Stimulated activated CD4-positive, alpha-beta T cell treated with anti-CD3 and anti-CD28 coated beads, Interleukin-4, amount 100 ng/mL, for 48 hours (primary cell): ENCODE measurements at regions not wholly inside any gene's neighbourhood (a gene's known extent, or its start where the extent isn't known, plus 50 kb on each side); places are given as distances from the start of the nearest gene placed in this dataset.
"Not testable (repeated sequence)": the region's sequence is repeated elsewhere in the genome, so short reads cannot be mapped to it uniquely, and the experiment has no call there.

Experiments used
- DNase-seq, 2 donors: peaks; one replicate each; pipeline ENCODE4 v3.0.0-alpha.2; 2020; ENCODE audit warnings: low read depth in 2 of 2

DNA sequence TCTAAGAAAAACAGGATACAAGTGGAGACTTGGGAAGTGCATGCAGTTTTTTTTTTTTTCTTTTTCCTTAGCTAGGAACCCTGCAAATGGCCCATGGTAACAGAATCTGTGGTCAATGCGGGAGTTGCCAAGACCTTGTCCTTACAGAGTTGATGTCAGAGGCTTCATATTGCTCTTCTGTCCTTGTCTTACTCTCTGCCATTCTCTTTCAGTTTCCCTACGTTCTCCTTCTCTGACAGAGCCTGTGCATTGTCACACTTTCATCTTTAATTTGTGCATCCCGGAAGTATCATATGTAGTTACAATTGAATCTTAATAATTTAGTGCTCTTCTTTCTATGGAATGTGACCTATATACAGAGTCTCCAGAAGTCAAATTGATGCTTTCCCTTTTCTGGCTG, 986.9 kb downstream of the TMEM121 start:
- DNase-seq: no peak

DNA sequence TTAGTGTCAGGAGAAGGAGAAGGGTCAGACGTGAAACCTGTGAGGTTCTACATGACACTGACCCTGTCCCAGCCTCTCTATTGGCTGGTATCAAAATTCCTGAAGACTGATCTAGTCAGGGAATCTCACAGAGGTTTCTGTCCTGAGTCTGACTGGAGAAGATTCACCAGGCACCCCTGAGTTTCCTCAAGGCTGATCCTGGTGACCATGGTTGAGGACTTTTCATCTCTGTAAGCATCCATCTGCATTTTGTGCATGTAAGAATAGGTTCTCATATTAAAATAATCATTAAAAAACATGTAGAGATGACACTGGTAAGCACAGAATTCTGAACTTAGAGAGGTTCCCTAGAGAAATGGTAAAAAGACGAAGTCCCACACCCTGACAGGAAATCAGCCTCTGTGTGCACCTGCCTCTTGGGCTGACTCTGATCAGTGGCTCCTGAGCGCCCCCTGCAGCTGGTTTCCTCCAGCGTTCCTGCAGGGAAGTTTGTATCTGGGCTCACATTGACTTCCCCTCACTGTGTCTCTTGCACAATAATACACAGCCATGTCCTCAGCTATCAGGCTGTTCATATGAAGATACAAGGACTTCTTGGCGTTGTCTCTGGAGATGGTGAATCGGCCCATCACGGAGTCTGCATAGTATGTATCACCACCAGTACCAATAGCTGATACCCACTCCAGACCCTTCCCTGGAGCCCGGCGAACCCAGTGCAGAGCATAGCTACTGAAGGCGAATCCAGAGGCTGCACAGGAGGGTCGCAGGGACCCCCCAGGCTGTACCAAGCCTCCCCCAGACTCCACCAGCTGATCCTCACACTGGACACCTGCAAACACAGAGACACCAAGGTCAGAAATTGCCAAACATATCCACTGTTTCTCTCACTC, 991.9 kb downstream of the TMEM121 start:
- DNase-seq: peak; percentile 83 to 90

DNA sequence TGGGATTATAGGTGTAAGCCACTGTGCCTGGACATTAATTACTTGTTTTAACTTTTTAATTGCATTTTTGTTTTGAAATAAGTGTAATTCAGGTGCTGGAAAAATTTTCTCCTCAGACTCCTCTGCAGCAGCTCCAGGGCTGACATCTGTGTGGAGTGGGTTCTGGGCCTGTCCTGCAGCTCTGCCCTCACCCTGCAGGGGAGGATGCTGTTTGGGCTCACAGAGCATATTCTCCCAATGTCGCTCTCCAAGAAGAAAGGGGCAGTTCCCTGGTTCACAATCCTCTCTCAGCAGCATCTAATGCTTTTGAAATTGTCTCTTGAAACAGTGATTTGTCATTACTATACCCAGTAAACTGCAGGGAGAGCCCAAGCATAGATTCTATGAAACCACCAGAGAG, 995.7 kb downstream of the TMEM121 start:
- not testable (repeated sequence) for DNase-seq

DNA sequence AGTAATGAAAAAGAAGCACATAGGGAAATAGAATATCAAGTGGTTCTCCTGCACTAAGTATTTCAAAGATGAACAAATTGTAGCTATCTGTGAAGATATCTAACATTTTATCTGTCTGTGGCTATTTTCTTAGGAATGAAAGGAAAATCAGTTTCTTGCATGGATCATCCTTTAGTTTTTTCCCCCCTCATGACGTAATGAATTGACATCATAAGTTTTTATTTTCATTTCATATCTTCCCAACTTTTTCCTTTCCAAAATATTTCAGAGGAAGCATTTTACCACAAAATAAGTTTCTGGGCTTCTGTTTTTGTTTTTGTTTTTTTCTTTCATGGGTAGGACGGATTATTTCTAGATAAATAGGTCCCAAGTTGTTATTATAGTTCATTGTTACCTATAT, 996.6 kb downstream of the TMEM121 start:
- DNase-seq: no peak

DNA sequence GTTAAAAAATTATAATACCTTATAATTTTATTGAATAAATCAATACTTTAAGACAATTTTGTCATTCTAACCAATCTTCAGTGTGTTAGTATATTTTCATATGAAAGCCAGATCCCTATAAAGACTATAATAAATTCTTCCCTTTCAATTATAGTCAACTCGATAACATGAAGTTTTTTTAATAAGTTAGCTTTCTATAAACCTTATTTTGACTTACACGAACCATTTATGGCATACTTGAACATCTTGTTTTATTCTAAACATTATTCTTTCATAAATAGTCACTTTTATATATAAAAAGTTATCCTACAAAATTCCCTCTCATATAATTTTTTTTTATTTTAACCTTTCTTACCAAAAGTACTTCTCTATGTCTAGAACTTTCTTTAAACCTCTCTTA, 1002.3 kb downstream of the TMEM121 start:
- no peak for DNase-seq

DNA sequence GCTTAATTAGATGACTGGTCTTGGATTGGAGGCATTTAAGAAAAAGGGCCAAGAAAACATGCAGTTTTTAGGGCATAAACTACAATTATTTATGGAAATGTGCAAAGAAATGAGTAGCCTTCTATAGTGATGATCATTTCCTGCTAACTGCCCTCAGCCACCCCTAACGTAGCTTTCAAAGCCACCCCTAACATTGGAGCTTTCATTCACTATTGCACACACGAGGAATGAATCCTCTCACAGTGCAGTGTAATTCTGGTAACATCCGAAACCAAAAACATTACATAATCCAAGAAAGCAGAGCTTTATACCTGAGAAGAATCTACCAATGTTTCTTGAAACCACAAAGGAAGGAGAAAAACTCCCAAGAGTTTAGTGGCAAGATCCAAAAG, 1003.6 kb downstream of the TMEM121 start:
- DNase-seq: no peak

DNA sequence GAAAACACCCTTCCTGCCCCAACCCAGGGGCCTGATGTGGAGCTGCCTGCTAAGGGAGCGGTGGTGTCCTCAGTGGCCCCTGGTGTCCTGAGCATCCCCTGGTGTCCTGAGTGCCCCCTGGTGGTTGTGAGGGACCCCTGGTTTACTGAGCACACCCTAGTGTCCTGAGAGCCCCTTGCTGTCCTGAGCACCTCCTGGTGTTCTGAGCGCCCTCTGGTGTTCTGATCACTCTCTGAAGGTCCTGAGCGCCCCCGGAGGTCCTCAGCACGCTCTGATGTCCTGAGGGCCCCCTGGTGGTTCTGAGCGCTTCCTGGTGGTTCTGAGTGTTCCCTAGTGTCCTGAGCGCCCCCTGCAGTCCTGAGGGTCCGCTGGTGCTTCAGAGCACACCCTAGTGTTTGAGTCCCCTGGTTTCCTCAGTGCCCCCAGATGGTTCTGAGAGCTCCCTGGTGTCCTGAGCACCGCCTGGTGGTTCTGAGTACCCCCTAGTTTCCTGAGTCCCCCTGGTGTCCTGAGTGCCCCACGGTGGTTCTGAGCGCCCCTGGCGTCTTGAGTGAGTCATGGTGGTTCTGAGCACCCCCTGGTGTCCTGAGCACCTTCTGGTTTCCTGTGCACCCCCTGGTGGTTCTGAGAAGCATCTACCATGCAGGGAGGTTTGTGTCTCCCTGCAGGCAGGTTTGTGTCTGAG, 1004.2 kb downstream of the TMEM121 start:
- peak; percentile 35 to 41 for DNase-seq

DNA sequence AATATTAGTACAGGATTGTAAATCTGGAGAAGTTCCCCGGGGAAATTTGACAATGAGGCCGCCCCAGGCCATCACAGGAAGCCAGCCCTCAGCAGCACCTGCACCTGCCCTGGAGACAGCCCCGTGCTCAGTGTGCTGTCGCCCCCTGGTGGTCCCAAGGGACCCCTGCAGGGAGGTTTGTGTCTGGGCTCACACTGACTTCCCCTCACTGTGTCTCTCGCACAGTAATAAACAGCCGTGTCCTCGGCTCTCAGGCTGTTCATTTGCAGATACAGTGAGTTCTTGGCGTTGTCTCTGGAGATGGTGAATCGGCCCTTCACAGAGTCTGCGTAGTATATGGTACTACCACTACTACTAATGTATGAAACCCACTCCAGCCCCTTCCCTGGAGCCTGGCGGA, 1011.2 kb downstream of the TMEM121 start:
- not testable (repeated sequence) for DNase-seq

DNA sequence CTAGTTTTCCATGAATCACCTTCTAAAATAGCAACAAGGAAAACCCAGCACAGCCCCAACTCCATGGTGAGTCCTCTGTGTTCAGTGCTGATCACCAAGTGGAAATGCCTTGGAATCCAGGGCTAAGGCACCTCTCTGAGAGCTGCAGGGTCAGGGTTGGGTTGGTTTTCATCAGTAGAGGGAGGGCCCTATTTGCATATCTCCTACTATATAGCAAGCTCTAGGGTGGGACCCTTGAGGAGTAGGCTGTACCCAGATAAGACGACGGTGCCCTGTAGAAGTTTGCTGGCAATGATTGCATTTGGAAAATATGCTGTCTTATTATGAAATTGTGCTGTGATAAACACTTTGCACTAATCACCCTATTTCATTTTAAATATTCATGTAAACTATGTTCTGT, 1011.8 kb downstream of the TMEM121 start:
- DNase-seq: no peak

DNA sequence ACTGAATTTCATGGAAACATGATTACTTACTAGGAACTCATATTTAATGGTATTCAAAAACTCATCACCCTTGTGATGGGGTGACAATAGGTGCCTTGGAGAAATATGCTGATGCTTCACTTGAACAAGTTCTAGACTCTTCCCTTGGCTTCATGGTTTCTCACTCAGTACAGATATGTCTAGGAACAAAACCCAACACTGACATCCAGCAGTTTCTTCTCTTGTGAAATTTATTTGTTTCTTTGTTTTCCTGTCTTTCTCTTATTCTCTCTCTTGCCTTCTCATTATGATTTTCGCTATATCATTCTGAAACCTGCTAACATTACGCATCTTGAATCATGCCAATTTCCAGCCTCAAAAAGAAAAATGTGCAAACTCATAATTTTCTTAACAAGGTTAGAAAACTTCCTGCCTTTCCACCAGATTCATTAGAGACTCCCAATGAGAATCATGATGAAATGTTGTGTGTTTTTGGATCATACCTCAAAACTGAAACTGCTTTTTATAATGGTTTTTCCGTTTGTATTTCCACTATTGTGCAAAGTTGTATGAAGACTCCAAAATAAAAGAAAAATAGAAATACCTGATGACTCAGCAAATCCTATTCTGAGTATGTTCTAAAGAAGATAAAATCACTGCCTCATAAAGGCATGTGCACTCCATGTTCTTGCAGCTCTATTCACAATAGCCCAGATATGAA, 1021.5 kb downstream of the TMEM121 start:
- DNase-seq: no peak

DNA sequence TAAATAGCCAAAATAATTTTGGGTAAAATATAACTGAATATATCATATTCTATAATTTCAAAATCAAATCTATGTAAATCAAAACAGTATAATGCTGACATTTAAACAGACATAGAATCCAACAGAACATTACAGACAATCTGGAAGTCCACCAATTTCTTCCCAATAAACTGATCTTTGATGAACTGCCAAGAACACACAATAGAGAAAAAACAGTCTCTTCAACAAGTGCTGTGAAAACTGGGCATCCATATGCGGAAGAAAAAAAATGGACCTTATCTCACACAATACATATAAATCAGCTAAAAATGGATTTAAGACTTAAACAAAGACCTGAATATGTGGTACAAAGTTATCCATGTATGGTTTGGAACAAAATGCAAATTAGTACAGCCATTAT, 1022.7 kb downstream of the TMEM121 start:
- no peak for DNase-seq

DNA sequence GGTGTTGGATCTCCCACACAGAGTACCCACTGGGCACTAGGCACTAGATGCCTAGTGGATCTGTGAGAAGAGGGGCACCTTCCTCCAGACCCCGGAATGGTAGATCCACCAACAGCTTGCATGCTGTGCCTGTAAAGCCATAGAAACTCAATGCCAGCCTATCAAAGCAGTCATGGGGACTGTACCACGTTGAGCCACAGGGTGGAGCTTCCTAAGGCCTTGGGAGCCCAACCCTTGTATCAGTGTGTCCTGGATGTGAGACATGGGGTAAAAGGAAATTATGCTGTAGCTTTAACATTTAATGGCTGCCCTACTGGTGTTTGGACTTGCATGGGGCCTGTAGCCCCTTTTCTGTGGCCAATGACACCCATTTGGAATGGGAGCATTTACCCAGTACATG, 1024.9 kb downstream of the TMEM121 start:
- DNase-seq: no peak

DNA sequence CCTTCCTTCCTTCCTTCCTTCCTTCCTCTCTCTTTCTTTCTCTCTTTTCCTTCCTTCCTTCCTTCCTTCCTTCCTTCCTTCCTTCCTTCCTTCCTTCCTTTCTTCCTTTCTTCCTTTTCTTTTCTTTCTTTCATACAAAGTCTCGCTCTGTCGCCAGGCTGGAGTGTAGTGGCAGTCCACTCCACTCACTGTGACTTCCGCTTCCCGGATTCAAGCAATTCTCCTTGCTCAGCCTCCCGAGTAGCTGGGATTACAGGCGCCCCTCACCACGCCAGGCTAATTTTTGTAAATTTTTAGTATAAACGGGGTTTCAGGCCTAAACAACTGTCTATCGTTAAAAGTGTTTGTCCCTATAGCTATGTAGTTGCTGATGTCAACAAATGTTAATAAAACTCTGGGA, 1029.8 kb downstream of the TMEM121 start:
- not testable (repeated sequence) for DNase-seq

DNA sequence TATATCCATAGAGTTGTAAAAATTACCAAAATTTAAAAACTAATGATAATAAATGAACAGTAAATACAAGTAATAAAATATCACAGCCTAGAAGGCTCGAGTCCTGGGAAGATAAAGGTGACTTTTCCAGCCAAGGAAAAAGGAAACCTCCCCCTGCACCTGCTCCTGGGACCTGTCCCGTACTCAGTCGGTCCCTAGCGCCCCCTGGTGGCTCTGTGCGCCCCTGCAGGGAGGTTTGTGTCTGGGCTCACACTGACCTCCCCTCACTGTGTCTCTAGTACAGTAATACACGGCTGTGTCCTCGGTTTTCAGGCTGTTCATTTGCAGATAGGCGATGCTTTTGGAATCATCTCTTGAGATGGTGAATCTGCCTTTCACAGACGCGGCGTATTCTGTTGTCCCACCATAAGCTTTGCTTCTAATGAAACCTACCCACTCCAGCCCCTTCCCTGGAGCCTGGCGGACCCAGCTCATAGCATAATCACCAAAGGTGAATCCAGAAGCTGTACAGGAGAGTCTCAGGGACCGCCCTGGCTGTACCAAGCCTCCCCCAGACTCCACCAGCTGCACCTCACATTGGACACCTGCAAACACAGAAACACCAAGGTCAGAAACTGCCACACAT, 1030.4 kb downstream of the TMEM121 start:
- peak; percentile 73 to 85 for DNase-seq

DNA sequence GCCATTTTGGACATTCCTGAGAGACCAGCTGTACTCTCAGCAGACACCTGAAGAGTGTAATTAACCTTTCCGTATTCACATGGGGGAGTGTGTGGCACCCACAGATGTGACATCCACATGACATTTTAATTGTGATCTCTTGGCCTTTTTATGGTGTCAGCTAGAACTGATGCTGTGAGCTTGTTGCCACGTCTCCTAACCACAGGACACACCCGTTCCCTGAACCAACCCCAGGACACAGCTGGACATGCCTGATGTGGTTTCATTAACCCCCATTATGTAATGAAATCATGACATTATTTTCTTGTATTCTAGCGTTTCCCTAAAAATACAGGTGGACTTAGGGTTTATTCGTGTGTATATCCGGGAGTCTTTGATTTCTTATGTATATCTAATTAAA, 1036.1 kb downstream of the TMEM121 start:
- no peak for DNase-seq

DNA sequence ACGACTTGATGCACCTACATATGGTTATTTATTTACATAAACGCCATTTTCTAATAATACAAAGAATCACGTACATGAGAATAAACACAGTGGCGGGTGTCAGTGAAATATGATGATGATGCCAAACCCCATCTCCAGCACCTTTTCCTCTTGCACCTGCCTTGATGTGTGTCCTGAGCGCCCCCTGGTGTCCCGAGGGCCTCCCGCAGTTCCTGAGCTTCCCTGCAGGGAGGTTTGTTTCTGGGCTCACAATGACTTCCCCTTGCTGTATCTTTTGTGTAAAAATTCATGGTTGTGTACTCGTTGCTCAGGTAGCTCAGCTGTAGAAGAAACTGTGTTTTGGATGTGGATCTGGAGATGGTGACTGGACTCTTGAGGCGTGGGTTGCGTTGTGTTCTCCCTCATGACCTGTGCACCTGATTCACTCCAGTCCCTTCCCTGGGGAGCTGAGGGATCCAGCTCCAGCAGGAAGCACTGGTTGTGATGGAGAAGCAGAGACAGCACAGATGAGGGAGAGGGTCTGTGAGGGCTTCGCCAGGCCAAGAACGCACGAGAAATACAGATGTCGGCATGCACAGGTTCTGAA, 1037.8 kb downstream of the TMEM121 start:
- peak; percentile 61 to 62 for DNase-seq

DNA sequence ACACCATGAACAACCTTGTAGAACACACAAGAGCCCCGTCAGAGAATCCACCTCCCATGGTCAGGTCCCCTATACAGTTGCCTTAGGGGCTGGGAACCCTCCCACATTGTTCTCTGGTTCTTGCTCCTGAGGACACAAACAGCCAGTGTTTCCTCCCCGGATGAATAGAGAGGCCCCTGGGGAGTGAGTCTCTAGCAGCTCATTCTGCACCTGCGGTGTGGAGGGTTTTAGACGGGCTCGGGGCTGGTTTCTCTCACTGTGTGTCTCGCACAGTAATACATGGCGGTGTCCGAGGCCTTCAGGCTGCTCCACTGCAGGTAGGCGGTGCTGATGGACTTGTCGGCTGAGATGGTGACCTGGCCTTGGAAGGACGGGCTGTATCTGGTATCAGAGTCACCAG, 1052.1 kb downstream of the TMEM121 start:
- no peak for DNase-seq

DNA sequence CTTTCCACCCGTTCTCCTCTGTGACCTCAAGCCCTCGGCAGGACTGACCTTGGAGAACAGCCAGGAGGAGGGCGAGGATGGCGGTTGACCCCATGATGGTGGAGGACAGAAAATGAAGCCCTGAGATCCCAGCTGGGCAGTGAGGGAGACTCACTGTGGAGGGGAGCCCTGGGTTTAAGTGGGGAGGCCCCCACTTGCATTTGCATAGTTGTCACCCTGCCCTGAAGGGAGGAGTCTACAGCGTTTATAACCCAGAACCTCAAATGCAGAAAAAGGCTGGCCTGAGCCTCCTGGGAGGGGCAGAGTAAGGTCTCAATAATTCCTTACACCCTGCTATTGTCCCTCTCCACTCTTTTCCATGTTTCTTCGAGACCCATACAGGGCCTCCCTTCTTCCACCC, 1052.7 kb downstream of the TMEM121 start:
- no peak for DNase-seq

DNA sequence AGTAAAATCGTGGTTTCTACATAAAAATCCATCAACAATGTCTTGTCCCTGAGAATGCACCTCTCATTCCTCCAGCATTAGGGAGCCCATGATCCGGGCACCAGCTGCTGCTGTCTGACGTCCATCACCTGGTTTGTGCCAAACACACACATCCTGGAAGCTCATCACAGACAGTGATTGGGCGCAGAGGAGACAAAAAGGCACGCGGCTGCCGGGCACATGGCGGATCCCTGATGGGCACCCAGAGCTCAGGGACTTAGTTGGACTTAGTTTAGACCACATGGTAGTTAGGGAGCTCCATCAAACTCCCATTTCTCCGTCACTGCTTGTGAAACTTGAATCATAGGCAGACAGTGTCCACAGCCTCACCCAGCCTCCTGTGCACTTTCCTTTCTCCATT, 1059.3 kb downstream of the TMEM121 start:
- DNase-seq: no peak

DNA sequence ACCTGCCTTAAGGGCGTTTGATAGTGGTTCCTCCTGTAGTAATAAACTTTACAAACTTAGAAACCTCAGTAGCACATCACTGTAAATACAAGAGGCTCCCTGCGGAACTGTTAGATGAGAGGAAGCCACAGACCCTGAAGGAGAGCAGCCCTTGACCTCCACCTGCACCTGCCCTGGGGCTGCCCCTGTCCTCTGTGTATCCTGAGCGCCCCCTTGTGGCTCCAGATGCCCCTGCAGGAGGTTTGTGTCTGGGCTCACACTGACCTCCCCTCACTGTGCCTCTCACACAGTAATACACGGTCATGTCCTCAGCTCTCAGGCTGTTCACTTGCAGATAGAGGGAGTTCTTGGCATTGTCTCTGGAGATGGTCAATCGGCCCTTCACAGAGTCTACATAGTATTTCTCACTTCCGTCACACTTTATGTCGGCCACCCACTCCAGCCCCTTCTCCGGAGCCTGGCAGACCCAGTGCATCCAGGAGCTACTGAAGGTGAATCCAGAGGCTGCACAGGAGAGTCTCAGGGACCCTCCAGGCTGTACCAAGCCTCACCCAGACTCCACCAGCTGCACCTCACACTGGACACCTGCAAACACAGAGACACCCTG, 1059.8 kb downstream of the TMEM121 start:
- peak; percentile 53 to 72 for DNase-seq

DNA sequence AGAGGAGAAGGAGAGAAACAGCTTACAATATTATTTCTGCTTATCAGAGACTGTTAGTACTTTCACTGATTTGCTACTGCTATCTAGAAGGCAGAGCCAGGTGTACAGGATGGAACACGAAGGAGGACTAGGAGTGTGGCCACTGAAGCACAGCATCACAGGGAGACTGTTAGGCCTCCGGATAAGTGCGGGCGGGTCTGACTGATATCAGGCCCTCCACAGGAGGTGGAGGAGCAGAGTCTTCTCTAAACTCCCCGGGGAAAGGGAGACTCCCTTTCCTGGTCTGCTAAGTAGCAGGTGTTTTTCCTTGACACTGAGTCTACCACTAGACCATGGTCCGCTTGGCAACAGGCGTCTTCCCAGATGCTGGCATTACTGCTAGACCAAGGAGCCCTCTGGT, 1065.2 kb downstream of the TMEM121 start:
- not testable (repeated sequence) for DNase-seq
